ENCODE measurements at regions not wholly inside any gene's neighbourhood (a gene's known extent, or its start where the extent isn't known, plus 50 kb on each side); places are given as distances from the start of the nearest gene placed in this dataset.

DNA sequence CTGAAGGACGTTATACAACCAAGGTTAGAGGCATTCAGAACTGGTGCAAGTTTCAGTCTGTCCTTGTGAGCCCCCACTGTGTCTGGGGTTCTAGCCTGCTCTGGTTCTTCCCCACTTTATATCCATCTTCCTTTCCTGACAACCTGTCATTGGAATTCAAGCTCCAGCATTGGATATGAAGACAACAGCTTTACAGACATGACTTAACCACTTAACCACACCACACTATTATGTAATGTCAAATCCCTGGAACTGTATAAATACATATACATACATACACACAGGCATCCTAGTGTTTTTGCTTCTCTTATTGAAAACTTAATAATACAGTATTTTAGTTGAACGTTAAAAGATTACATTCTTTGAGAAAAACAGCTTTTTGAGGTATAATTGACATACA is 217.9 kb upstream of the SGK1 start:
- TF ChIP-seq, protein P1, sequence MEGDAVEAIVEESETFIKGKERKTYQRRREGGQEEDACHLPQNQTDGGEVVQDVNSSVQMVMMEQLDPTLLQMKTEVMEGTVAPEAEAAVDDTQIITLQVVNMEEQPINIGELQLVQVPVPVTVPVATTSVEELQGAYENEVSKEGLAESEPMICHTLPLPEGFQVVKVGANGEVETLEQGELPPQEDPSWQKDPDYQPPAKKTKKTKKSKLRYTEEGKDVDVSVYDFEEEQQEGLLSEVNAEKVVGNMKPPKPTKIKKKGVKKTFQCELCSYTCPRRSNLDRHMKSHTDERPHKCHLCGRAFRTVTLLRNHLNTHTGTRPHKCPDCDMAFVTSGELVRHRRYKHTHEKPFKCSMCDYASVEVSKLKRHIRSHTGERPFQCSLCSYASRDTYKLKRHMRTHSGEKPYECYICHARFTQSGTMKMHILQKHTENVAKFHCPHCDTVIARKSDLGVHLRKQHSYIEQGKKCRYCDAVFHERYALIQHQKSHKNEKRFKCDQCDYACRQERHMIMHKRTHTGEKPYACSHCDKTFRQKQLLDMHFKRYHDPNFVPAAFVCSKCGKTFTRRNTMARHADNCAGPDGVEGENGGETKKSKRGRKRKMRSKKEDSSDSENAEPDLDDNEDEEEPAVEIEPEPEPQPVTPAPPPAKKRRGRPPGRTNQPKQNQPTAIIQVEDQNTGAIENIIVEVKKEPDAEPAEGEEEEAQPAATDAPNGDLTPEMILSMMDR (IDR thresholded peaks at IDR 0.05): no peak
- no peak for TF ChIP-seq POLR2A (IDR thresholded peaks at IDR 0.05)

All from Peyer's patch (tissue), 4 donors.